Osteoblast (primary cell): ENCODE measurements at regions not wholly inside any gene's neighbourhood (a gene's known extent, or its start where the extent isn't known, plus 50 kb on each side); places are given as distances from the start of the nearest gene placed in this dataset.

Source experiments
- DNase-seq: peaks from one replicate; pipeline ENCODE4 v3.0.0; 2011; ENCODE audit warnings: low spot score, mixed read lengths; ENCODE audit not compliant: insufficient read length; ENCODE audit errors: missing footprints
- H2AFZ ChIP-seq: 2 replicates; pipeline ENCODE4 v1.6.0; 2011; ENCODE audit warnings: mild to moderate bottlenecking, low read length
- H3K27ac ChIP-seq: 2 replicates; pipeline ENCODE4 v1.5.1; 2011; ENCODE audit warnings: mild to moderate bottlenecking, low read depth, low read length, moderate library complexity
- H3K27me3 ChIP-seq: 2 replicates; pipeline ENCODE4 v1.6.0; 2012; ENCODE audit warnings: mild to moderate bottlenecking, control low read depth, inconsistent platforms, low read length, moderate library complexity; ENCODE audit not compliant: insufficient read depth
- H3K36me3 ChIP-seq: 2 replicates; pipeline ENCODE4 v1.5.1; 2011; ENCODE audit warnings: mild to moderate bottlenecking, low read length, control low read depth, moderate library complexity; ENCODE audit not compliant: insufficient read depth
- H3K4me1 ChIP-seq: 2 replicates; pipeline ENCODE4 v1.5.1; 2011; ENCODE audit warnings: mild to moderate bottlenecking, low read length, control low read depth, moderate library complexity; ENCODE audit not compliant: insufficient read depth
- H3K4me2 ChIP-seq: 2 replicates; pipeline ENCODE4 v1.6.0; 2011; ENCODE audit warnings: mild to moderate bottlenecking, low read length; ENCODE audit not compliant: insufficient read depth
- H3K4me3 ChIP-seq: fragments of 200-600 bp; sonication (generic); 3 replicates; pipeline ENCODE4 v1.5.1; 2012; ENCODE audit warnings: mild to moderate bottlenecking, low read length, inconsistent platforms; ENCODE audit not compliant: insufficient read depth
- H3K79me2 ChIP-seq: 2 replicates; pipeline ENCODE4 v1.6.0; 2012; ENCODE audit warnings: mild to moderate bottlenecking, low read length, control low read depth, inconsistent platforms; ENCODE audit not compliant: insufficient read depth
- H3K9me3 ChIP-seq: 2 replicates; pipeline ENCODE4 v1.5.1; 2011; ENCODE audit warnings: low read depth, low read length, control low read depth
- H4K20me1 ChIP-seq: 2 replicates; pipeline ENCODE4 v1.6.0; 2012; ENCODE audit warnings: mild to moderate bottlenecking, low read length, control low read depth; ENCODE audit not compliant: insufficient read depth
- TF ChIP-seq, protein P1 (sequence below): IDR thresholded peaks from 2 replicates; pipeline ENCODE4 v1.5.1; 2011; ENCODE audit warnings: mild to moderate bottlenecking, low read depth, low read length, moderate library complexity; ENCODE audit errors: extremely low read depth

DNA sequence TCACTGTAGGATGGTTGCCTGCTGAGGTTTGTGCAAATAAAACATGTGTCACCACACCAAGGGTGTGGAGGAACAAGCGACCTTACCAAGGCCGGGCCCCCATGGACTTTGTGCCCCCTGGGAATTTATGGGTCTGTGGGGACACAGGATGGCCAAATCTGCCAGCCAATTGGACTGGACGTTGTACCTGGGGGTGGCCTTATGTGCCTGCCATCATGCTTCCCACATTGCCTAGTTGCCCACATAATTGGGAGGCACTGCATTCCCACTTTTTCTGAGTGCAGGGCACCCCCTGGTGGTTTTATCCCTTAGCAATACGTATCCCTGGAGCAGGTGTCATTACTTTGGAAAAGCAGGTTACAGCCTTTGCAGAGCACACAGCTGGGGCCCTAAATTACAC lies 92.6 kb upstream of the TMPO start:
- Histone ChIP-seq H3K27me3 (no peaks in the 10 kb centered on the region), H4K20me1 (no peaks in the 10 kb centered on the region), H3K9me3 (no peaks in the 10 kb centered on the region), H3K4me3 (no peak overlapping the region), H3K27ac (no peak overlapping the region), H3K4me2 (no peak overlapping the region), H3K4me1 (peaks cover 24% of the 10 kb centered on the region), H2AFZ (no peak overlapping the region), H3K79me2 (no peaks in the 10 kb centered on the region), H3K36me3 (no peaks in the 10 kb centered on the region)
- no peak for DNase-seq
- TF ChIP-seq, protein P1, sequence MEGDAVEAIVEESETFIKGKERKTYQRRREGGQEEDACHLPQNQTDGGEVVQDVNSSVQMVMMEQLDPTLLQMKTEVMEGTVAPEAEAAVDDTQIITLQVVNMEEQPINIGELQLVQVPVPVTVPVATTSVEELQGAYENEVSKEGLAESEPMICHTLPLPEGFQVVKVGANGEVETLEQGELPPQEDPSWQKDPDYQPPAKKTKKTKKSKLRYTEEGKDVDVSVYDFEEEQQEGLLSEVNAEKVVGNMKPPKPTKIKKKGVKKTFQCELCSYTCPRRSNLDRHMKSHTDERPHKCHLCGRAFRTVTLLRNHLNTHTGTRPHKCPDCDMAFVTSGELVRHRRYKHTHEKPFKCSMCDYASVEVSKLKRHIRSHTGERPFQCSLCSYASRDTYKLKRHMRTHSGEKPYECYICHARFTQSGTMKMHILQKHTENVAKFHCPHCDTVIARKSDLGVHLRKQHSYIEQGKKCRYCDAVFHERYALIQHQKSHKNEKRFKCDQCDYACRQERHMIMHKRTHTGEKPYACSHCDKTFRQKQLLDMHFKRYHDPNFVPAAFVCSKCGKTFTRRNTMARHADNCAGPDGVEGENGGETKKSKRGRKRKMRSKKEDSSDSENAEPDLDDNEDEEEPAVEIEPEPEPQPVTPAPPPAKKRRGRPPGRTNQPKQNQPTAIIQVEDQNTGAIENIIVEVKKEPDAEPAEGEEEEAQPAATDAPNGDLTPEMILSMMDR = peak; percentile 54

DNA sequence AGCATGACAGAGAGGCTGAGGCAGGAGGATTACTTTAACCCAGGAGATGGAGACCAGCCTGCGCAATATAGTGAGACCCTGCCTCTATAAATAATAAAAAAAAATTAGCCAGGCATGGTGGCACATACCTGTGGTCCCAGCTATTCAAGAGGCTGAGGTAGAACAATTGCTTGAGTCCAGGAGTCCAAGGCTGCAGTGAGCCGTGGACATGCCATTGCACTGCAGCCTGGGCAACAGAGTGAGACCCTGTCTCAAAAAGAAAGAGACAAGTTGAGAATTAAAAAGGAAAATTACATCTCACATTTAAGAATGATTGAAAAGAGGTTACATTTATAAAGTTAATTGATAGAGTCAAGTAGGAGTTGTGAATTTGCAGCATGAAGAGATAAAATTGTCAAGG lies 91.4 kb upstream of the TMPO start:
- Histone ChIP-seq H3K4me3 (no peak overlapping the region), H3K9me3 (no peaks in the 10 kb centered on the region), H4K20me1 (no peaks in the 10 kb centered on the region), H3K36me3 (no peaks in the 10 kb centered on the region), H3K79me2 (no peaks in the 10 kb centered on the region), H3K27me3 (no peaks in the 10 kb centered on the region), H3K4me1 (peaks cover 13% of the 10 kb centered on the region), H3K27ac (no peak overlapping the region), H2AFZ (no peak overlapping the region), H3K4me2 (no peak overlapping the region)
- DNase-seq = no peak
- TF ChIP-seq, protein P1 = no peak

DNA sequence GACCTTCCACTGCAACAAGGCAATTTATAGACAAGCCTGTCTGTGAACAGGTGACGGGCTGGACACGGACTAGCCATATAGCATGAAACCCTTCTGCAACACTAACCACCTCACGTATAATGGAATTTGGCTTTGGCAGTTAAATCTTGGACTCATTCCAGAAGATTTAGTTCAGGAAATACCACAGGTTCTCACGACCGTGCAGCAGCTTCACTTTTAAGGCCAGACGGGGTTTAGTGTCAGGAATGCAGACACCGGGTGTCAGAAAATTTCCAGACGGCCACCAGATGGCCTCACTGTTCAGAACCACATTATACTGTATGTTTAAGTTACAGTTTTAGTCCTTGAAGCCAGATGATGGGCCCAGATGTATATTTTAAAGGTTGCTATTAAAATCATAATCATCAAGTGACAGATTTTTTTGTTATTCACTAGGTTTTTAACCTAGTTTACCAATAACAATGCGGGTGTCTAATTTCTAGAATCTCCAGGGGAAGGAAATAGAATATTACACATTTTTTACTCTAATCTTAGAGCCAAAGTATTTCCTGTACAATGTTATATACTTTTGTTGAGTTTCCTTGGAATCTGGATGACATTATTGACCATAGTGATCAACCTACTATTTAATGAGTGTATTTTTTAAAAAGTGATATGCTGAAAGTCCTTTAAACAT lies 90.5 kb upstream of the TMPO start:
- Histone ChIP-seq H3K4me3 (no peak overlapping the region), H3K27ac (no peak overlapping the region), H3K27me3 (no peaks in the 10 kb centered on the region), H3K4me2 (peak overlapping the region; percentile 15), H3K4me1 (peaks cover 4% of the 10 kb centered on the region), H3K36me3 (no peaks in the 10 kb centered on the region), H2AFZ (no peak overlapping the region), H4K20me1 (no peaks in the 10 kb centered on the region), H3K79me2 (no peaks in the 10 kb centered on the region), H3K9me3 (no peaks in the 10 kb centered on the region)
- TF ChIP-seq, protein P1 = peak; percentile 83
- DNase-seq = peak; percentile 69

DNA sequence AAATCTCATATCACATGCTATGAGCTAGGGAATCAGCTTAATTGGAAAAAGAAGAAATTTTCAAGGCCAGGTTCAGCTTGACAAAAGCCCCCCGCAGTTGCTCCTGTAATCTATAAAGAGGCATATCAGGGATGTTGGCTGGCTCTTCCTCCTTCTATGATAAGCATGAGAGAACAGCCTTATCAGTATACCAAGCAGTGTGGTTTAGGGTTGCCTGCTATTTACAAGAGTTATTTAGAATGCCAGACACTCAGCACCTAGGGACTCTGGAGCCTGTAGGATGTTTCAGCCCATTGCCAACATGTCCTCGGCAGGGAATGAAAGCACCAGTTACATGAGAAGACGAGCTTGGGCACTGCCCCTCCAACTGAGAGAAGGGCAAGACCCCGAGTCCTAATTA lies 89.5 kb upstream of the TMPO start:
- Histone ChIP-seq H3K4me1 (peaks cover 4% of the 10 kb centered on the region), H3K4me2 (no peak overlapping the region), H3K9me3 (no peaks in the 10 kb centered on the region), H3K36me3 (no peaks in the 10 kb centered on the region), H4K20me1 (no peaks in the 10 kb centered on the region), H3K27ac (no peak overlapping the region), H2AFZ (peak overlapping the region; percentile 23), H3K4me3 (no peak overlapping the region), H3K79me2 (no peaks in the 10 kb centered on the region), H3K27me3 (no peaks in the 10 kb centered on the region)
- no peak for DNase-seq
- TF ChIP-seq, protein P1 = no peak
